OCI-LY1 (cell line): ENCODE measurements at regions not wholly inside any gene's neighbourhood (a gene's known extent, or its start where the extent isn't known, plus 50 kb on each side); places are given as distances from the start of the nearest gene placed in this dataset.

Experiments used
- H2AFZ ChIP-seq: fragments of 200-600 bp; sonication (generic), shearing (Covaris generic); 2 replicates; pipeline ENCODE4 v1.6.0; 2014; ENCODE audit warnings: antibody characterized with exemption, mild to moderate bottlenecking, low read length
- H3F3A ChIP-seq: fragments of 200-600 bp; sonication (generic), shearing (Covaris generic); 2 replicates; pipeline ENCODE4 v1.6.0; 2014; ENCODE audit warnings: mild to moderate bottlenecking, antibody characterized with exemption, low read length, moderate library complexity; ENCODE audit not compliant: insufficient read depth
- H3K27ac ChIP-seq: fragments of 200-600 bp; sonication (generic); 2 replicates; pipeline ENCODE4 v1.5.1; 2014; ENCODE audit warnings: low read length, mixed run types, mild to moderate bottlenecking, low read depth; ENCODE audit not compliant: poor library complexity, severe bottlenecking
- H3K27me3 ChIP-seq: fragments of 200-600 bp; sonication (generic); 2 replicates; pipeline ENCODE4 v1.6.0; 2014; ENCODE audit warnings: antibody characterized with exemption, mild to moderate bottlenecking, low read length, moderate library complexity; ENCODE audit not compliant: insufficient read depth
- H3K36me3 ChIP-seq: fragments of 200-600 bp; sonication (generic); 2 replicates; pipeline ENCODE4 v1.6.1; 2014; ENCODE audit warnings: mild to moderate bottlenecking, antibody characterized with exemption, low read length, moderate library complexity, mixed read lengths; ENCODE audit not compliant: insufficient read depth
- H3K4me1 ChIP-seq: fragments of 200-600 bp; sonication (generic); 2 replicates; pipeline ENCODE4 v1.5.1; 2014; ENCODE audit warnings: mild to moderate bottlenecking, low read length, moderate library complexity; ENCODE audit not compliant: insufficient read depth, severe bottlenecking
- H3K4me2 ChIP-seq: fragments of 200-600 bp; sonication (generic), shearing (Covaris generic); 2 replicates; pipeline ENCODE4 v1.6.1; 2014; ENCODE audit warnings: low read length
- H3K4me3 ChIP-seq: fragments of 200-600 bp; sonication (generic); 2 replicates; pipeline ENCODE4 v1.5.1; 2014; ENCODE audit warnings: low read length, low read depth, mild to moderate bottlenecking, mixed read lengths; ENCODE audit not compliant: poor library complexity, severe bottlenecking
- H3K79me2 ChIP-seq: fragments of 200-600 bp; shearing (Covaris generic); 2 replicates; pipeline ENCODE4 v1.6.1; 2016; ENCODE audit warnings: mixed run types, low read length, mixed read lengths; ENCODE audit not compliant: insufficient read depth
- H3K9ac ChIP-seq: fragments of 200-600 bp; sonication (generic), shearing (Covaris generic); 2 replicates; pipeline ENCODE4 v1.6.1; 2014; ENCODE audit warnings: mild to moderate bottlenecking, low read length, mixed read lengths
- H3K9me2 ChIP-seq: fragments of 200-600 bp; sonication (generic), shearing (Covaris generic); 2 replicates; pipeline ENCODE4 v1.6.1; 2014; ENCODE audit warnings: low read depth, mild to moderate bottlenecking, low read length, mixed read lengths
- H3K9me3 ChIP-seq: fragments of 200-600 bp; shearing (Covaris generic); 2 replicates; pipeline ENCODE4 v1.6.1; 2014; ENCODE audit warnings: low read length, mixed read lengths
- H4K20me1 ChIP-seq: fragments of 200-600 bp; sonication (generic), shearing (Covaris generic); 2 replicates; pipeline ENCODE4 v1.6.0; 2016; ENCODE audit warnings: mild to moderate bottlenecking, low read length; ENCODE audit not compliant: insufficient read depth
- CTCF ChIP-seq: fragments of 200-600 bp; sonication (generic), shearing (Covaris generic); IDR thresholded peaks from 2 replicates; pipeline ENCODE4 v1.5.1; 2017; ENCODE audit warnings: mild to moderate bottlenecking, antibody characterized with exemption, low read length, moderate library complexity, mixed read lengths
- EZH2 ChIP-seq: fragments of 200-600 bp; sonication (generic), shearing (Covaris generic); IDR thresholded peaks from 2 replicates; pipeline ENCODE4 v1.8.0; 2017; ENCODE audit warnings: borderline replicate concordance, mixed run types, mild to moderate bottlenecking, antibody characterized with exemption, low read length, moderate library complexity, mixed read lengths

GRCh38 chr5:128633901-128634300, 95.9 kb upstream of the FBN2 start:
- Histone ChIP-seq H3K9ac (no peak overlapping the region), H3K79me2 (no peaks in the 10 kb centered on the region), H3K27me3 (no peaks in the 10 kb centered on the region), H3K9me2 (no peaks in the 10 kb centered on the region), H3K4me2 (no peak overlapping the region), H3K36me3 (no peaks in the 10 kb centered on the region), H3F3A (no peaks in the 10 kb centered on the region), H2AFZ (no peak overlapping the region), H3K9me3 (no peaks in the 10 kb centered on the region), H3K27ac (no peak overlapping the region), H3K4me3 (no peak overlapping the region), H4K20me1 (no peaks in the 10 kb centered on the region), H3K4me1 (no peaks in the 10 kb centered on the region)
- TF ChIP-seq EZH2 (no peak), CTCF (no peak)

- Histone ChIP-seq H3K36me3 (no peaks in the 10 kb centered on the region), H3K4me3 (no peak overlapping the region), H3K79me2 (no peaks in the 10 kb centered on the region), H4K20me1 (no peaks in the 10 kb centered on the region), H3K4me1 (no peaks in the 10 kb centered on the region), H3K9me3 (no peaks in the 10 kb centered on the region), H3K9me2 (no peaks in the 10 kb centered on the region), H3K9ac (no peak overlapping the region), H3K27ac (no peak overlapping the region), H3K4me2 (no peak overlapping the region), H3F3A (no peaks in the 10 kb centered on the region), H3K27me3 (no peaks in the 10 kb centered on the region), H2AFZ (no peak overlapping the region)
- TF ChIP-seq CTCF (no peak), EZH2 (no peak)
These were observed 97.3 kb upstream of the FBN2 start for GRCh38 chr5:128635379-128635778.

GRCh38 chr5:128636361-128636760, 98.3 kb upstream of the FBN2 start:
- Histone ChIP-seq H4K20me1 (no peaks in the 10 kb centered on the region), H3K9ac (no peak overlapping the region), H3K9me2 (no peaks in the 10 kb centered on the region), H2AFZ (no peak overlapping the region), H3K27me3 (no peaks in the 10 kb centered on the region), H3K36me3 (no peaks in the 10 kb centered on the region), H3K4me3 (no peak overlapping the region), H3K4me2 (no peak overlapping the region), H3K4me1 (no peaks in the 10 kb centered on the region), H3K27ac (no peak overlapping the region), H3K79me2 (no peaks in the 10 kb centered on the region), H3K9me3 (no peaks in the 10 kb centered on the region), H3F3A (no peaks in the 10 kb centered on the region)
- no peak for TF ChIP-seq CTCF
- no peak for TF ChIP-seq EZH2
